Thyroid gland (tissue), 4 donors: ENCODE measurements at regions not wholly inside any gene's neighbourhood (a gene's known extent, or its start where the extent isn't known, plus 50 kb on each side); places are given as distances from the start of the nearest gene placed in this dataset.

ENCODE experiments used
- POLR2A ChIP-seq, 2 donors: fragments of 450-650 bp; IDR thresholded peaks; one replicate each; pipeline ENCODE4 v1.6.1; 2017; ENCODE audit warnings: antibody characterized with exemption in 2 of 2, mild to moderate bottlenecking in 2 of 2, moderate library complexity in 1 of 2
- TF ChIP-seq, protein P1 (sequence below), 6 experiments: fragments of 200-600 bp in 3 of 6; fragments of 450-650 bp in 3 of 6; sonication (generic) in 3 of 6; IDR thresholded peaks; one replicate each; pipeline ENCODE4 v1.5.1; 2016 to 2019; ENCODE audit warnings: antibody characterized with exemption in 6 of 6, mild to moderate bottlenecking in 2 of 6, inconsistent platforms in 1 of 6, moderate library complexity in 1 of 6

DNA sequence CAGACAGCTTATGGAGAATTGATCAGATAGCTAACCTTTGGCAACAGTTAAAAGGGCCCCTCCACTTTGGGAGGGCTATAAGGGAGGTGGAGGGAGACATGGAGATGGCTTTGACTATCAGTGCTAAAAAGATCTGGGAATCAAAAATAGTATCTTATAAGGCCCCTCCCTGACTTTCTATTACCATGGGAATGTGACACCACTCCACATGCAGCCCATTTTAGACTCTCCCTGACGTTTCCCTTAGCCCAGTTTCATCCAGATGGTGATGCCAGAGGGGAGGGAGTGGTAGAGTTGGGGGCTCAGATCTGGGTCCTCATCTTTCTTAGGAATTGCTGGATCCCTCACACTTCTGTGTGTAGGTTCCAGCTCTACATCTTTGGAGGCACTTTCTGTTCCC is 200.0 kb upstream of the DTNBP1 start:
- TF ChIP-seq, protein P1, sequence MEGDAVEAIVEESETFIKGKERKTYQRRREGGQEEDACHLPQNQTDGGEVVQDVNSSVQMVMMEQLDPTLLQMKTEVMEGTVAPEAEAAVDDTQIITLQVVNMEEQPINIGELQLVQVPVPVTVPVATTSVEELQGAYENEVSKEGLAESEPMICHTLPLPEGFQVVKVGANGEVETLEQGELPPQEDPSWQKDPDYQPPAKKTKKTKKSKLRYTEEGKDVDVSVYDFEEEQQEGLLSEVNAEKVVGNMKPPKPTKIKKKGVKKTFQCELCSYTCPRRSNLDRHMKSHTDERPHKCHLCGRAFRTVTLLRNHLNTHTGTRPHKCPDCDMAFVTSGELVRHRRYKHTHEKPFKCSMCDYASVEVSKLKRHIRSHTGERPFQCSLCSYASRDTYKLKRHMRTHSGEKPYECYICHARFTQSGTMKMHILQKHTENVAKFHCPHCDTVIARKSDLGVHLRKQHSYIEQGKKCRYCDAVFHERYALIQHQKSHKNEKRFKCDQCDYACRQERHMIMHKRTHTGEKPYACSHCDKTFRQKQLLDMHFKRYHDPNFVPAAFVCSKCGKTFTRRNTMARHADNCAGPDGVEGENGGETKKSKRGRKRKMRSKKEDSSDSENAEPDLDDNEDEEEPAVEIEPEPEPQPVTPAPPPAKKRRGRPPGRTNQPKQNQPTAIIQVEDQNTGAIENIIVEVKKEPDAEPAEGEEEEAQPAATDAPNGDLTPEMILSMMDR (IDR thresholded peaks at IDR 0.05): no peak
- no peak for TF ChIP-seq POLR2A (IDR thresholded peaks at IDR 0.05)
